GM12891 (cell line): ENCODE measurements at regions not wholly inside any gene's neighbourhood (a gene's known extent, or its start where the extent isn't known, plus 50 kb on each side); places are given as distances from the start of the nearest gene placed in this dataset.

Experiments
- DNase-seq: peaks from one replicate; pipeline ENCODE4 v3.0.0; 2011; ENCODE audit warnings: low spot score; ENCODE audit not compliant: insufficient read length
- FAIRE-seq: peaks from 2 replicates; lab custom pipeline; 2011; peaks lifted over from hg19 to GRCh38; lab: Jason Lieb, UNC
- PAX5 ChIP-seq: IDR thresholded peaks from 2 replicates; pipeline ENCODE4 v1.6.1; 2011; ENCODE audit warnings: low read length, moderate library complexity, mild to moderate bottlenecking; ENCODE audit not compliant: insufficient read depth, severe bottlenecking
- POLR2A ChIP-seq: IDR thresholded peaks from 2 replicates; pipeline ENCODE4 v1.6.1; 2011; ENCODE audit warnings: low read depth, low read length, control low read depth
- POLR2AphosphoS5 ChIP-seq: IDR thresholded peaks from 2 replicates; pipeline ENCODE4 v1.6.1; 2011; ENCODE audit warnings: low read depth, low read length, control low read depth
- POU2F2 ChIP-seq: IDR thresholded peaks from 2 replicates; pipeline ENCODE4 v1.6.1; 2011; ENCODE audit warnings: low read depth, mild to moderate bottlenecking, control low read depth, low read length, moderate library complexity
- SPI1 ChIP-seq: IDR thresholded peaks from 2 replicates; pipeline ENCODE4 v1.6.1; 2011; ENCODE audit warnings: low read depth, low read length, control low read depth
- TAF1 ChIP-seq: IDR thresholded peaks from 2 replicates; pipeline ENCODE4 v1.6.1; 2011; ENCODE audit warnings: low read depth, low read length, control low read depth

- DNase-seq (no peak), FAIRE-seq (no peak)
- no peak for TF ChIP-seq POLR2A
- no peak for TF ChIP-seq POLR2AphosphoS5
- peak; percentile 43 for TF ChIP-seq SPI1
- TF ChIP-seq TAF1, result no peak
- no peak for TF ChIP-seq PAX5
- no peak for TF ChIP-seq POU2F2
Measured at GRCh38 chr11:79697905-79698304, 257.1 kb upstream of the TENM4 start.

GRCh38 chr11:79694368-79694767, 253.5 kb upstream of the TENM4 start:
- DNase-seq (no peak), FAIRE-seq (no peak)
- no peak for TF ChIP-seq PAX5
- no peak for TF ChIP-seq POLR2A
- TF ChIP-seq POU2F2, result no peak
- TF ChIP-seq TAF1, result no peak
- no peak for TF ChIP-seq SPI1
- no peak for TF ChIP-seq POLR2AphosphoS5

DNA sequence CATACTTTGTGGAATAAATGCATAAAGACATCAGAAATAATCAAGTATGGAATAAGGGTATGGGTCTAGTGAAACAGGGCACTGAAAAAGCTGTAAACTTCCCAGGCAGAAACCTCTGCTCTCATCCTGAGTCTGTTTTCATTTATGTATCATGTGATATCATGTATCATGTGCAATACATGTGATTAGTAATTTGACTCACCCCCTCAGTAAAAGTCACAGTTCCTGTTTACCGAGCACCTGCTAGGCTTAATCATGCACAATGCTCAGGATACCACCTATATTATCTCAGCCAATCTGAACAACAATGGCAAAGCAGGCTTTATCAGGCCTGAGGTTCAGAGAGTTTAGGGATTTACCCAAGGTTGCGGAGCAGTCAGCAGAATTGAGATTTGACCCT, 250.6 kb upstream of the TENM4 start:
- FAIRE-seq, result no peak
- no peak for DNase-seq
- TF ChIP-seq PAX5, result no peak
- peak; percentile 45 for TF ChIP-seq SPI1
- no peak for TF ChIP-seq TAF1
- TF ChIP-seq POLR2A, result no peak
- no peak for TF ChIP-seq POLR2AphosphoS5
- TF ChIP-seq POU2F2, result no peak

DNA sequence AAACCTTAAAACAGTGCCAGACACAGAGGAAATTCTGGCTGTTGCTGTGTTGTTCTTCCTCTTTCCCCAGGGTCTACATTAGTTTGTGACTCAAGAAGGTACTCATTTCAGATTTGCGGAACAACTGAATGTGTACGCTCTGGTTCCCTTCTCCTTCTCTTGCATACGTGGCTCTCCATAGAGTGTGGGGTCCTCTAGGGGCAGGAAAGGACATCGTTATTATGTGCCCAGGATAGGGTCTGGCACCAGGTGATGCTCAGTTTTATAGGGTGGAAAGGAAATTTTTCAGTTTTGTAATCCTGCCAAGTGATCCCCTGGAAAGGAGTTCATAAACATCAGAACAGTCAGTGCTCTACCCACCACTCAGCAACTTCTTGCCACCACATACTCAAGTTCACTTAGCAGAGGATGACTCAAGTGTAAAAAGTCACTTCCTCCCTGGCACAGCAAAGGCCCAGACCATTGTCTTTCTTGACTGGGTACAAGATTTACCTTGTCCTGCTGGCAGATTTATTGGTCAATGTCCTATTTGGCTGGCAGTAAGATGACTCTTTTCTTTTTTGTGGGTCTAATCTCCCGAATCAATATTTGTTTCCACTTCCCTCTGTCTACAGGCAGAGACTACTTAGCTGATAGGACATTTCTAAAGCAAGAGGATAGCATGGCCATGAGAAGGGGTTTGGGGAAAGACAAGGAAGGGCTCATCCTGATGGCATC, 246.0 kb upstream of the TENM4 start:
- no peak for DNase-seq
- no peak for FAIRE-seq
- TF ChIP-seq SPI1 (no peak), POLR2A (no peak), PAX5 (no peak), POU2F2 (no peak), POLR2AphosphoS5 (no peak), TAF1 (no peak)

DNA sequence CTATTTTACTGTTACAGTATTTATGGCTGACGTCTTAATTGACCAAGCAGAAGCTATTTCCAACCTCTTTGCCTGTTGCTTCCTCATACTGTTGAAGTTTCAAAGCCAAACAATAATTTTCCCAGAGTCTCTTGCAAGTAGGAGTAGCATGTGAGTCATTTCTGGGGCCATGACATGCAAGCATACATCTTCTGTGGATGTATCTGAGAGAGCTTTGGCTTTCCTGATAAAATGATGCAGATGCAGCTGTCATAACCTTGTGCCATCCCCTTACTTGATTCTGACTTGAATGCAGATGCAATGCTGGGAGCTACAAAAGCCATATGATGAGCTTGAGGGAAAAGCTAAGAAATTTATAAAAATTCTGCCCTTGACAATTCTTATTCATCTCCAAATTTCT, 243.1 kb upstream of the TENM4 start:
- DNase-seq, result no peak
- FAIRE-seq, result no peak
- TF ChIP-seq POU2F2, result no peak
- no peak for TF ChIP-seq TAF1
- TF ChIP-seq POLR2AphosphoS5, result no peak
- no peak for TF ChIP-seq PAX5
- no peak for TF ChIP-seq SPI1
- no peak for TF ChIP-seq POLR2A

GRCh38 chr11:79678780-79679452, 238.1 kb upstream of the TENM4 start:
- DNase-seq (no peak), FAIRE-seq (no peak)
- no peak for TF ChIP-seq POU2F2
- TF ChIP-seq POLR2A, result no peak
- TF ChIP-seq TAF1, result no peak
- TF ChIP-seq POLR2AphosphoS5, result no peak
- TF ChIP-seq PAX5, result no peak
- TF ChIP-seq SPI1, result no peak

DNA sequence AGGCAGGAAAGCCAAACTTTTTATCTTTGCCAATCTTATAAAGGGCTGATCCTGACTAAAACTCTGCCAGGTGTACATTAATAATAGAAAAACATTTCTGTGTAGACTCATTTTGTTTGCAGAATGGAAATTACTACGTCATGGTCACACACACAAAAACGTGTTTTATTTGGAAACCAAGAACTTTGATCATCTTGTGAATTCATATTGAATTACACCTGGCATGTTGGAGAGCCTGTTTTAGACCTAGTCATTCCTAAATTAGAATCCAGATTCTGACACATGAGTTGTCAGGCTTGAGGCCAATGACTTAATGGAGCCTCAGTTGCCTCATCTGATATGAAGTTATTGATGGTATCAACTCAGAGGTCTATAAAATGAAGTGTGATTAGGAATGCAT, 235.6 kb upstream of the TENM4 start:
- no peak for FAIRE-seq
- no peak for TF ChIP-seq SPI1
- TF ChIP-seq TAF1, result no peak
- TF ChIP-seq POLR2A, result no peak
- no peak for TF ChIP-seq POU2F2
- TF ChIP-seq POLR2AphosphoS5, result no peak
- no peak for TF ChIP-seq PAX5
- DNase-seq, result no peak

DNA sequence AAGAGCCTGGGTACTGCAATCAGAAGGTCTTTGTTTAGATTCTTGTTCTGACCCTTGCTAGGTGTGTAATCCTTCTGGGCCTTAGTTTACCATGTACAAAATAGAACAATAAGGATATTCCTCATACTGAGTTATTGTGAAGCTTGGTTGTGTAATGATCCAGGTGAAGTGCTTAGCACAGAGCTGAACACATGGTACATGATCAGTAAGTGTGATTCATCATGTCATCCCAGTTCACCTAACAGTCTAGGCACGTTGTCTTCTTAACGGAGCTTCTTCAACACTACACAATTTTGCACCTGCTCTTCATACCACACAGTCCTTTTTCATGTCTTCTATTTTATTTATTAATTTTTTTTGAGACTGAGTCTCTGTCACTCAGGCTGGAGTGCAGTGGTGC, 234.3 kb upstream of the TENM4 start:
- no peak for TF ChIP-seq POLR2AphosphoS5
- no peak for TF ChIP-seq POLR2A
- TF ChIP-seq SPI1, result no peak
- no peak for TF ChIP-seq TAF1
- TF ChIP-seq PAX5, result no peak
- no peak for TF ChIP-seq POU2F2
- DNase-seq (no peak), FAIRE-seq (no peak)

DNA sequence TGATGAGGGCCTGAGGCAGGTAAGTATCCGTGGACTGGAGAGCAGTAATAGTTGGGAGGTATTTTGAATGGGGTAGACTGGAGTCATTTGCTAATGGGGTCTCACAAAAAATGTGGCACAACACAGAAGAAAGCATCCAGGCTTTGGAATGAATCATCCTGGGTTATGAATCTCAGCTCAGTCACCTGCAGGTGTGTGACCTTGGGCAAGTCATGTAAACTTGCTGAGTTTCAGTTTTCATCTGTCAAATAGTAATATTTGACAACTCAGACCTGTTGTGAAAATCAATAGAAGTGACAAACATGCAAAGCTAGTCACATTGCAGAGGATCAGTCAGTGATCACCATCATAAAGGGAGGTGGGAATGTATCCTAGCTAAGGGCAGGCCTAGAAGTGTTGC, 232.0 kb upstream of the TENM4 start:
- FAIRE-seq, result no peak

More for the DNA sequence above, 232.0 kb upstream of the TENM4 start:
- TF ChIP-seq POU2F2, result no peak
- TF ChIP-seq TAF1, result no peak
- TF ChIP-seq SPI1, result no peak
- TF ChIP-seq POLR2A, result no peak
- TF ChIP-seq POLR2AphosphoS5, result no peak
- TF ChIP-seq PAX5, result no peak
- no peak for DNase-seq
